Glutamatergic neuron (in vitro differentiated cells): ENCODE measurements at regions not wholly inside any gene's neighbourhood (a gene's known extent, or its start where the extent isn't known, plus 50 kb on each side); places are given as distances from the start of the nearest gene placed in this dataset.

Experiments
- DNase-seq: peaks from one replicate; pipeline ENCODE4 v3.0.0; 2022
- H3K27ac Mint-ChIP-seq: one replicate; pipeline ENCODE4 v1.8.0; 2020; ENCODE audit warnings: mild to moderate bottlenecking, mixed read lengths, inconsistent platforms; ENCODE audit not compliant: unreplicated experiment
- H3K27me3 Mint-ChIP-seq: one replicate; pipeline ENCODE4 v1.8.0; 2020; ENCODE audit warnings: mild to moderate bottlenecking, moderate library complexity, mixed read lengths, inconsistent platforms; ENCODE audit not compliant: unreplicated experiment
- H3K36me3 Mint-ChIP-seq: one replicate; pipeline ENCODE4 v1.8.0; 2020; ENCODE audit warnings: mild to moderate bottlenecking, mixed read lengths, inconsistent platforms; ENCODE audit not compliant: unreplicated experiment
- H3K4me1 Mint-ChIP-seq: one replicate; pipeline ENCODE4 v1.8.0; 2020; ENCODE audit warnings: mild to moderate bottlenecking, low read depth, mixed read lengths, inconsistent platforms; ENCODE audit not compliant: unreplicated experiment
- H3K4me3 Mint-ChIP-seq: one replicate; pipeline ENCODE4 v1.8.0; 2020; ENCODE audit warnings: mild to moderate bottlenecking, mixed read lengths, inconsistent platforms; ENCODE audit not compliant: unreplicated experiment
- H3K9me3 Mint-ChIP-seq: one replicate; pipeline ENCODE4 v1.8.0; 2020; ENCODE audit warnings: mild to moderate bottlenecking, moderate library complexity, mixed read lengths, inconsistent platforms; ENCODE audit not compliant: unreplicated experiment
- TF ChIP-seq, protein P1 (sequence below): fragments of 200-600 bp; sonication (generic); IDR thresholded peaks from one replicate; pipeline ENCODE4 v1.5.0; 2021; ENCODE audit not compliant: partially characterized antibody, unreplicated experiment

DNA sequence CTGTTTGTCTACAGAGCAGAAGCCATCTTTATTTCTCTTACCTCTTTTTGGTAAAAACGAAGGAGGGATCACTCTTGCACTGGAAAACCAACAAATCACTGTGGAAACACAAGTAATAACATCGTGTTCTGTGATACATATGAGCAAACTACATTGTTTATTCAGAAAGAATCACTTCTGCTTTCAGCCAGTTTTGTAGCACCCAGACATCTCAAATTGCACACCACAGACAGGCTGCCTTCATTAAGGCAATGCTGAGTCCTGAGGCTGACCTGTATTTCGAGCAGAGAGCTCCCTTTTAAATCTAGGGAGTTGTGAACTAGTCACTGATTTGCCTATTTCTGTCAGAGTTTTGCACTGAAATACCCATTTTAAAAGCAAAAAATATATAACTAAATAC lies 1003.2 kb upstream of the FAM98A start:
- Mint-ChIP-seq H3K27me3 (no peaks in the 10 kb centered on the region), H3K36me3 (no peaks in the 10 kb centered on the region), H3K4me3 (no peak overlapping the region), H3K9me3 (peaks cover 2% of the 10 kb centered on the region), H3K27ac (no peak overlapping the region), H3K4me1 (no peaks in the 10 kb centered on the region)
- TF ChIP-seq, protein P1, sequence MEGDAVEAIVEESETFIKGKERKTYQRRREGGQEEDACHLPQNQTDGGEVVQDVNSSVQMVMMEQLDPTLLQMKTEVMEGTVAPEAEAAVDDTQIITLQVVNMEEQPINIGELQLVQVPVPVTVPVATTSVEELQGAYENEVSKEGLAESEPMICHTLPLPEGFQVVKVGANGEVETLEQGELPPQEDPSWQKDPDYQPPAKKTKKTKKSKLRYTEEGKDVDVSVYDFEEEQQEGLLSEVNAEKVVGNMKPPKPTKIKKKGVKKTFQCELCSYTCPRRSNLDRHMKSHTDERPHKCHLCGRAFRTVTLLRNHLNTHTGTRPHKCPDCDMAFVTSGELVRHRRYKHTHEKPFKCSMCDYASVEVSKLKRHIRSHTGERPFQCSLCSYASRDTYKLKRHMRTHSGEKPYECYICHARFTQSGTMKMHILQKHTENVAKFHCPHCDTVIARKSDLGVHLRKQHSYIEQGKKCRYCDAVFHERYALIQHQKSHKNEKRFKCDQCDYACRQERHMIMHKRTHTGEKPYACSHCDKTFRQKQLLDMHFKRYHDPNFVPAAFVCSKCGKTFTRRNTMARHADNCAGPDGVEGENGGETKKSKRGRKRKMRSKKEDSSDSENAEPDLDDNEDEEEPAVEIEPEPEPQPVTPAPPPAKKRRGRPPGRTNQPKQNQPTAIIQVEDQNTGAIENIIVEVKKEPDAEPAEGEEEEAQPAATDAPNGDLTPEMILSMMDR = no peak
- no peak for DNase-seq

DNA sequence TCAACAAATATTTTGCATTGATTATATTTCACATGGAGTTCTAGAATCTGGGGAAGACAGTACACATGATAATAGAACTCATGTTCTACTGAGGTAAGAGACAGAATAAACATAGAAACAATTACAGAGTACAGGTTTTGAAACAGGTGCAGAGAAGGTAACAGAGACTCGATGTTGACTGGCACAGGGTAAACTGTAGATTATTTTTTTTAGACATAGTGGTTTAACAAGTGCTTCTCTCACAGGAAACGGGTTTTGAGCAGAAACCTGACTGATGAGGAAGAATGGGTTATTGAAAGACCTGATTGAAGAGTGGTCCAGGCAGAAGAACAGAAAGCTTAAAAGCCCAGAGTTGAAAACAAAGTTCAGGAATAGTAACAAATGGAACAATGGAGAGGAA lies 1002.5 kb upstream of the FAM98A start:
- H3K27ac Mint-ChIP-seq = no peak overlapping the region
- H3K4me3 Mint-ChIP-seq = no peak overlapping the region
- peaks cover 2% of the 10 kb centered on the region for H3K9me3 Mint-ChIP-seq
- no peak for DNase-seq
- H3K27me3 Mint-ChIP-seq = no peaks in the 10 kb centered on the region
- no peaks in the 10 kb centered on the region for H3K36me3 Mint-ChIP-seq
- H3K4me1 Mint-ChIP-seq = no peaks in the 10 kb centered on the region
- TF ChIP-seq, protein P1 = no peak

DNA sequence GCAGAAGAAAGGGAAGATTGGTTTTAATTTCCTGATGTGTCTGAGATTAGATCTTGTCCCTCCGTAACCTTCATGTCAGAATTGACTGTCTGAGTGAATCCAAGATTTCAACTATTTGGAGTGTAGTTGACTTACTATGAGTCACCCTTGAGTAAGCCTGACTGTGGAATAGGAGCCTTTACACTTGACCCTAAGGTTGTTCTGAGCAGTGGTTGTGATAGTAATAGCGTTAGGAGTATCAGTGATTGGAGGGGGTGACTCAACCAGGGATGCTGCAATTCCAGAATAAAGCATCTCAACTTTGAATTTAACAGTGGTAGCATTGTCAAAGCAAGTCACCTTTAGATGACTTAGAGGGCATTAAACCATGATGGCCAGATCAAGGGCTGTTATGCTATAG lies 979.5 kb upstream of the FAM98A start:
- Mint-ChIP-seq H3K36me3 (no peaks in the 10 kb centered on the region), H3K9me3 (no peaks in the 10 kb centered on the region), H3K27me3 (no peaks in the 10 kb centered on the region), H3K27ac (no peak overlapping the region), H3K4me1 (no peaks in the 10 kb centered on the region), H3K4me3 (no peak overlapping the region)
- TF ChIP-seq, protein P1 = no peak
- DNase-seq = no peak

DNA sequence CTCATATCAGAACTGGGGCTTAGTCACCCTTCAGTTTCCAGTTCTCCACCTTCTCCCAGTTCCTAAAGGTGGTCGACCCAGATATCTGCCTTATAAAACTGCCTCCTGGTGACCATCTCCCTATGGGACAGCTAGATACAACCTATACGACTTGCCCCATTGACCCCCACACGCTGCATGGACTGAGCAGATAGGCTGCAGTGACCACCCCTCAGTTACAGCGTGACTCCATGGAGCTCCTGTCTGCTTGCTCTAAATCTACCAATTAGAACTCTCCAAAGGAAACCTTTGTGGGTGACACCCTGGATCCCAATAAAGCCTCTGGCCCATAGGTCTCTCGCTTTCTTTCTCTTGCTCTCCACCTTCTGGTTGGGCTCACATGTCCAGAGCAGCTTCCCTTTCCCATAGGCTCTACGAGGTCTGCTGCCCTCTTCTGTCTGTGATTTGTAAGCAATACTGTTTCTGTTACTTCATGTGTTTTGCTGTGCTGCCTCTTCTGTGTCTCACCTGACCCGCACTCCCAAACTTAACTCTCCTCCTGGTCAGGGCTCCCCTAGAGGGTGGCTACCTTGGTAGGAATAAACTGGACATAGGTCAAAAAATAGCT lies 971.3 kb upstream of the FAM98A start:
- no peak for DNase-seq
- Mint-ChIP-seq H3K27me3 (peaks cover 3% of the 10 kb centered on the region), H3K36me3 (no peaks in the 10 kb centered on the region), H3K4me1 (no peaks in the 10 kb centered on the region), H3K9me3 (no peaks in the 10 kb centered on the region), H3K27ac (no peak overlapping the region), H3K4me3 (no peak overlapping the region)
- TF ChIP-seq, protein P1 = no peak

DNA sequence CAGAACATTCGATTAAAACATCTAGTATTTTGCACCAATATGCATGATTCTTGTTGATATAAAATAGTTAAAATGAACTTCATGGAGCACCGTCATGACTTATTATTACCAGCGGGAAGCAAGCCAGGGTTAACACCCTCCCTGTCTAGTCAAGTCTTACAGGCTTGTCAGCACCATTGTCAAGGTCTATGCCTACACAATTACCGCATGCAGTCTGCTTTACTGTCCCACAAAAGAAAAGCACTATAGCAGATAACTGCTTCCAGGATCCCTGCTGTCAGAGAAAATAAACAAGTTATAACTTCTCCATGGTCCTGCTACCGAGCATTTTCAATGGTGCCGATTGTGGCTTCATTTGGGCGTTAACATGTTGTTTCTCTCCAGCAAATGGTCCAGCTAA lies 968.0 kb upstream of the FAM98A start:
- DNase-seq = no peak
- Mint-ChIP-seq H3K4me1 (no peaks in the 10 kb centered on the region), H3K4me3 (no peak overlapping the region), H3K9me3 (no peaks in the 10 kb centered on the region), H3K36me3 (no peaks in the 10 kb centered on the region), H3K27ac (no peak overlapping the region), H3K27me3 (peaks cover 3% of the 10 kb centered on the region)
- TF ChIP-seq, protein P1 = no peak
